GM19468 (cell line): ENCODE measurements at regions not wholly inside any gene's neighbourhood (a gene's known extent, or its start where the extent isn't known, plus 50 kb on each side); places are given as distances from the start of the nearest gene placed in this dataset.

Experiments used
- ATAC-seq: cut with Tn5 transposase; IDR thresholded peaks from one replicate; pipeline ENCODE4 v1.9.1; 2021; ENCODE audit warnings: mild to moderate bottlenecking, moderate library complexity, moderate number of reproducible peaks; ENCODE audit not compliant: unreplicated experiment; ENCODE audit errors: extremely low read depth

DNA sequence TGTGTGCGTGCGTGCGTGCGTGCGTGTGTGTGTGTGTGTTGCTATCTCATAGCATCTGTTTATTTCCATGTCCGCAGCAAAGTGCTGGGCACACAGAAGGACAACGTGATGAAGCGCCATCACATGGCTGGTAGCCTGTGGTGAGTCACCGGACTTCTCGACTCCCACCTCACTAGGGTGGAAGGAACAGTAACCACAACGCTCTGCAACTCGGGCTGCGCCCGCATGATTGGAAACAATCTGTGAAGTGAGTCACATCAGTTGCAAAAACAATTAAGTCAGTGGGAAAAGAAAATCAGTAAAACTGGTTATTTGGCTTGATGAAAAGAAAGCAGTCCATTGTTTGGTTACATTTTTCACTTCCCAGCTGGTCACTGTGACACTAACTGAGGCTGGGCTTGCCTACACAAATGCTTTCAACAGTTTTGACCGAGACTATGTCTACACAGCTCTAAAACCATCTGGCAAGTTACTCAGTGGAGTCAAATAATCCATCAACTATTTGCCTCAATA, 437.3 kb upstream of the CADM1 start:
- no peak for ATAC-seq

DNA sequence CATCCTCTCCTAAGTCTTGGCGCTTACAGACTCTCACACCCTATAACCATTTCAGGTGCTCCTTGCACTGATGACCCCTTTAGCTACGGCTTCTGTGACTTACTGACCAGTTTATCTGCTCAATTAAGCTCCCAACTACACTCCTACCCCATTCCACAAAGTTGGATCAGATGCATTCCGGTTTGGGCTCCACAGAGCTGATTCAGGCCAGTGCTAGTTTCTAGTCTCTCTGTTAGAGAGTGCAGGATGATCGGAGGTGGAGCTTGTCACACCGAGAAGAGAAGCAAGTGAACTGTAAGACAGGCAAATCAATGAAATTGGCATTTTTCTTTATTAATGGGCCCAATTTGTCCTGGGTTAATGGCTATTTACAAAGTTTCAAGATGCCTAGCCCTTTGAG, 436.8 kb upstream of the CADM1 start:
- ATAC-seq, result no peak

DNA sequence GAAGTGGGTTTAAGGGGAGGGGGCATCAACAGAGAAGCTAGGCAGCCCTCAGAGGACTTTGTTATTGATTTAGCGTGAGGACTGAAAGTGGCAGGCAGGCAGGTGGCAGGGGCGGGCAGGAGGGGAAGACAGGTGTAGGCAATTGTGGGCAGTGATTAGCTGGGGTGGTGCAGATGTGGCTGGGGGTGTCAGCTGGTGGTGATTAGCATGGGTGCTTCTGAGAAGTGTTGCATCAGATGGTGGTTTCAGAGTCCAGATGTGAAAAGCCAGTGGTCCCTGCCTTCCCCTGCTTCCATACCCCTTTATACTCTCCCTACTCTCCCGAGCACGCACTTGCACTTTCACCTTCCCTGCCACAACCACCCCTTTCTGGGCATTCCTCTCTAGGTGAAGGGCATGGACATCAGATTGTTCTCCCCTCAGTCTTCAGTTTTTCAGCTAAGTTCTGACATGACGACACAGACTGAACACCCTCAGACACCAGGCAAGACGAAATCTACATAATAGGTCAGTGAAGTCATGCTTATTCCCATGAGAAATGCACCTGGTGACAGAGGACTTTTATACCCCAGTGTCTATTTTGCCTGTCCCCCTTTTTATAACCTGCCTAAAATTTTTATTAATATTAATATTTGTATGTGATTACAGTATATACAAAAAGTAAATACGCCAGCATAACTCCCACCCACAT, 435.7 kb upstream of the CADM1 start:
- ATAC-seq, result no peak

DNA sequence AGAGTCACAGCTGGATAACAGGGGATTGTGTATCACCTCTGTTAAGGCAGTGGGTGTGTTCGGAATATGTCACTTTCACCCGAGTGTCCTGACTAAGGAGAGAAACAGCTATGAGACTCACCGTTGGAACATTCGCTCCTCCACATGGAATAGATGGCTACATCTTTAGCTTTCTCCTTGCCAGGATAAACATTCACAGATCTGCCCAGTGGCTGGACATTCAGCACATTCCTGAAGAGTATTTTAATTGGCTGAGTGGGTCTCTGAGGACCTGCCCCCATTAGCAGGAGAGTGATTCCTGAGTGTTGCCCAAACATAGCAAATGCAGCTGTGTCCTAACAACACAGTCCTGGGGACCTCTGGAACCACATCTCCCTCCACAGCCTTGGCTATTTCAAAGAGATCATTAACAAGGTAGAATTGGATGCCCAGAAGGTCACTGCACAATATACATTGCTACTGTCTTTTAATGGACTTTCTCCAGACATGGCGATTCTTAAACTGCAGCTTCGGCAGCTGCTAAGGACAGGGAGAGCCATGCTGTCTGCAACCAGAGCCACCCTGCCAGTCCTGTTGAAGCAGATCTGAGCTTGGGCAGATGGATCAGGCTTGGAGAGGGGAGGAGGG, 435.0 kb upstream of the CADM1 start:
- no peak for ATAC-seq

DNA sequence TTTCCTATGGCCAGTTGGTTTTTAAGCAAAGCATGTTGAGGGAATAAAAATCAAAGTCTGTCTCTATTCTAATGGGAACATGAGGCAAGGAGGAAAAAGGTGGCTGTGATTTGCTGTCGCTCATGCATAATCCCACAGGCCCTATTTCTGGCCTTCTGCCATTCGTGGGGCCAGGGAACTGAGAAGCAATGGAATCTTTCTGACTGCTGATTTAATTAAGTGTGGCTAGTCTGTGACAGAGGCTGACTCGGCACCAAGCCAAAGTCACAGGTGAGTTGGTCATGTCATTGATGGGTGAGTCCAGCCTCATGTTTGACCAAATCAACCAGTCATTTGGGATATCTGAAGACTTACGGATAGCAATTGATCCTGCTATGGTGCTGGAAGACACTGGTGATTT, 429.3 kb upstream of the CADM1 start:
- no peak for ATAC-seq

DNA sequence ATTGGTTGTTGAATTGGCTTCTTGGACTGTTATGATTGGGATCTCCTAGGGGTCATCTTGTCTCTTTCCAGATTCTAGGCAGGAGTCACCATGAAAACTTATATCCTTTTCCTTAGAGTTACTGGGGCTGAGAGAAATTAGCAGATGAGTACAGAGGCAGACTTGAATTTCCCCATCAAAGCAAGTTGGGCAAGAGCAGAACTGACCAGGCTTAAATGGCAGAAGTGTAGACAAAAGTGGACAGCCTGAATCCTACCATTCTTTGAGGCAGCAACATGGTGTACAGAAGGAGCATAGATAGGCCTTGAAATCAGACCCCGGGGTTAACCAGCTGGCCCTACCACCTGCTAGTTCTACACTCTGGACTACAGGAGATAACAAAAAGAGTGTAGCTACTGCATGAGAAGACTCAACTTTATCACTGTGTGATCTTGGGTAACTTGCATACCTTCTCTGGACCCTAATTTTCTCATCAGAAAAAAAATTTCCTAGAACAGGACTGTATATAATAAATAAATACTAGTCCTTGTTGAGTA, 427.4 kb upstream of the CADM1 start:
- ATAC-seq, result no peak

DNA sequence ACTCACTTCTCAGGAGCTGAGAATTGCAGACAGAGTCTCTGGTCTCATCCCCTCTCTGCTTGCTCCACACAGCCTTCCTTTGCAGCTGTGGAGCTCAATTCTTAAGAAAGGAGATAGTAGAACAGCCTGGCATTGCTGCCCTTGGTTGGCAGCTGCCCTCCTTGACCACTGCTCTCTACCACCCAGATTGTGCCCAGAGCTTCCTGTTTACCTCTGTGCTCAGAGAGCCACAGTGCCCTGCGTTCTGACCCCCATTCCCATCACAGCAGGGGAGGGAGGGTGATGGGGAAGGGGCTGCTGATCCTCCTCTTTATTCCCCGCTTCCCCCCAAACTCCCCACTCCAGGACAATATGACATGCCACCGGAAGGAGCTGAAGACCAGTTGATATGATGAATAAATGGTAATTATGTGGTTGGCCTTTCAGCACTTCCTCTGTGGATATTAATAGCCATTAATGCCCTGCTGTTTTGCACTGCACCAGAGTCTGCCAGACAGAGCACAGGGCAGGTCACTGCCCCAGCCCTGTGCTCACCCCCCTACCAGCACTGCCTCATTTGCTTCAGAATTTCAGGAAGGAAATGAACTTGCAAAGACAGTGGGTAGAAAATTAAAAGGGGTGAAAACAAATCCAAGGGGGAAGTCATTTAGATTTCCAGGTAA, 426.8 kb upstream of the CADM1 start:
- ATAC-seq, result no peak

DNA sequence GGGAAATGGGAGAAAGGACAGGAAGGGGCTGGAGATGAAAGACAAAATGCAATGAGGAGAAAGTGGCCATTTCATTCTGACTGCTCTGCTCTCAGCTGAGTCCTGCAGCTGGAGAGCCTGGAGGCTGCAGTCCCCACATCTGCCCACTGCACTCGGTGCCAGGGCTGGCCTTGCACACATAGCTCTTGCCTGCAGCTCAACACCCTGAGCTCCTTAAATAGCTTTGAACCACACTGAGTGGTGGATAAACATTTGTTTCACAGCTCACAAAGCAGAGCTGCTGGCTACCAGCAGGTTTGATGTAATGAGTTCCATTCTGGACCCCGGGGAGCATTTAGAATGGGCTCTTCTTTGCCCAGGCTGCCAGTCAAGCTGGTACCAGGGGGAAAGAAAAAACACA, 426.1 kb upstream of the CADM1 start:
- ATAC-seq, result no peak

DNA sequence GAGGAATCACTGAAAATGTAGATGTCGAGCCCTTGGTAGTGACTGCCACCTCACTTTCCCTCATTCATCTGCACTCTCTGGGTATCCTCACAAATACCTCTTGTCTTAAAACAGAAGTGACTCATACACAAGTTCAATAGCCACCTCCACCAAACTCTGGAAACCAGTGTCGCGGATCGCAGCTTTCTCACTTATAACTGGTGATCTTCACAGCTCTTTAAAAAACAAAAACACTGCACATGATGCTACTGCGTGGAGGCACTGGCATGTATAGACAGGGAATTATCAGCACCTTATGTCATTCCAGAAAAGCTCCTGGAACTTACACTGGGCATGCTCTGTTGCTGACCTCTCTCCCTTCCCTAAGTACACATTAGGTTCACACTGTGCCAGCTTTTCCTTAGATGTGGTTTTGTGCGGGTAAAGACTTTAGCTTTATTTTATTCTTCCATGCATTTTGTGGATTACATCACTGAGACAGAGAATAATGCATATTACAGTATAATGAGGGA, 425.5 kb upstream of the CADM1 start:
- ATAC-seq, result no peak

DNA sequence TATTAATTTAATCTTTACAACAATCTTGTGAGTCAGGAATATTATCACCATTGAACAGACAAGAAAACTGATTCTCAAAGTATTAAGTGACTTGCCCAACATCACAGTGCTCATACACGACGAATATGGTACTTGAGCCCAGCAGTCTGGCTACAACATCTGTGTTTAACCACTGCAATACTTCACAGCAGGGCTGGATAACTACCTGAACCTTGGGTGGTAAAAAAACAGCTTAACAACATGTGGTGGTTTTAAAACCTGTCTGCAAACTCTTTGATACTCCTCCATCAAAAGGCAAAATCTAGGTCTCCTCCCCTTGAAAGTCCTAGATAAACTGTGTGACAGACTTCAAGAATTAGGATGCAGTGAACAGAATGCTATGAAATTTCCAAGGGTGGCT, 424.6 kb upstream of the CADM1 start:
- no peak for ATAC-seq

DNA sequence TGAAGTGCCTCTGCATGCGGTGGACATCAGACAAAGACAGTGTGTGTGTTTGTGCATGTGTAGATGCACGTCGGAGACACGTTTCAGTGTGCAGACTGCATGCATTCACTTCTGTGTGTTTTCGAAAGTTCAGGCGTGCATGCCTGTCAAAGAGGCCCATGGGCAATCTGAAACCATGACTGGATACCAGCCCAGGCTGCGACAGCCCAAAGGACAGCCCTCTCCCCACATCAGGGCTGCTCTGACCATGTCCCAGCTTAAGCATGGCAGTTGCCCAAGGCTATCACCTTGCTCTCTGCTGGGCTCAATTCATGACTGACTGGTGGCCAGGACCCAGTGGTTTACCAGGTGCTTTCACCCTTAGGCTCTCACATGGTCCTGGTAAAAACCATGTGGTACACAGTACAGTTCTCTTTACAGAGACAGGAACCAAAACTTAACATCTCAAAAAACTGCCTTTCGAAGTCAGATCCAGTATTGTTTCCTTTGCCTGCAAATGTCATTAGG, 423.7 kb upstream of the CADM1 start:
- peak; percentile 23 for ATAC-seq

DNA sequence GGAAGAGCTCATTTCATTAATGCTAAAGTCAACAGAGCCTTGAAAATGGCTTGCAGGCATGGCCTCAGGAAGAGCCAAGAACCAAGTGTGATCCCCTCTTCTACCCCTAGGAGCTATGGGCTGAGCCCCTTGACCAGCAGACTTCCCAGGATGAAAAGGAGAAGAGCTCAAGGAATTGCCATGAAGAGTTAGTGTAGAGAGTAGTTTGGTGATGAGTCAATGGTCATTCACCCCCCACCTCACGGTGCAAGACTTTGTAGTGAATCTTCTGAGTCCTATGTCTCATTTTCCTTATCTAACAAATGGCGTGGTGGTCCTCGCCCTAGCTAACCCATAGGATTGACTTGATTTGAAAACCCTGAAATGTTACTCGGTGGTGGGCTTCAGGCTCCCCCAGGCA, 422.4 kb upstream of the CADM1 start:
- ATAC-seq, result no peak

DNA sequence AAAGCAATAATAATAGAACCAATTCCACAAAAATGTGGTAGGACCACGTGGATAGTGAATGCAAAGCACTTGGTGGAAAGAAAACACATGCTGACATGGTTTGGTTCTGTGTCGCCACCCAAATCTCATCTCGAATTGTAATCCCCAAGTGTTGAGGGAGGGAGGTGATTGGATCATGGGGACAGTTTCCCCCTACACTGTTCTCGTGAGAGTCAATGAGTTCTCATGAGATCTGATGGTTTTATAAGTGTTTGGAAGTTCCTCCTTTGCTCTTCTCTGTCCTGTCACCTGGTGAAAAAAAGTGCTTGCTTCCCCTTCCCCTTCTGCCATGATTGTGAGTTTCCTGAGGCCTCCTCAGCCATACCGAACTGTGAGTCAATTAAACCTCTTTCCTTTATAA, 421.9 kb upstream of the CADM1 start:
- no peak for ATAC-seq

DNA sequence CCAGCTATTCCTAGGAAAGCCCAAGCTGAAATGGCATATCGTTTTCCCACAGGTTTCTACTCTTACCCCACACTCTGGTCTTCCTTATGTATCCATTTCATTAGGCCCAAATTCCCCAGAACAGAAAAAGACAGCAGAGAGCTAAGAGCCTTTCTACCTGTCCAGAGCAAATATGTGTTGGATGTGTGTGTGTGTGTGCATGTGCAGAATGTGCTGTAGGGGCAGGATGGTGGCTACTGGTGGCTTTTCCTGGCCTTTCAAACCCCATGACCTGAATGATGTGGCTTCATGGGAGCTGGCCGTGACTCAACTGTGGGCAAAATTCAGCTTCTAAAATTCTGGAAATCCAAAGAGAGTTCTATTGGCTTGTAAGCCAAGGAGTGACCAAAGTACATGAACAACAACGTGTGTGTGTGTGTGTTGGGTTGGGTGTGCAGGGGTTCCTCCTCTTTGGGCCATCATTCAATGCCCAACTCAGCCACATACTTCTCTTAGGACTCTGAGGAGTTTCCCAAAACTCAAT, 421.4 kb upstream of the CADM1 start:
- ATAC-seq, result no peak

DNA sequence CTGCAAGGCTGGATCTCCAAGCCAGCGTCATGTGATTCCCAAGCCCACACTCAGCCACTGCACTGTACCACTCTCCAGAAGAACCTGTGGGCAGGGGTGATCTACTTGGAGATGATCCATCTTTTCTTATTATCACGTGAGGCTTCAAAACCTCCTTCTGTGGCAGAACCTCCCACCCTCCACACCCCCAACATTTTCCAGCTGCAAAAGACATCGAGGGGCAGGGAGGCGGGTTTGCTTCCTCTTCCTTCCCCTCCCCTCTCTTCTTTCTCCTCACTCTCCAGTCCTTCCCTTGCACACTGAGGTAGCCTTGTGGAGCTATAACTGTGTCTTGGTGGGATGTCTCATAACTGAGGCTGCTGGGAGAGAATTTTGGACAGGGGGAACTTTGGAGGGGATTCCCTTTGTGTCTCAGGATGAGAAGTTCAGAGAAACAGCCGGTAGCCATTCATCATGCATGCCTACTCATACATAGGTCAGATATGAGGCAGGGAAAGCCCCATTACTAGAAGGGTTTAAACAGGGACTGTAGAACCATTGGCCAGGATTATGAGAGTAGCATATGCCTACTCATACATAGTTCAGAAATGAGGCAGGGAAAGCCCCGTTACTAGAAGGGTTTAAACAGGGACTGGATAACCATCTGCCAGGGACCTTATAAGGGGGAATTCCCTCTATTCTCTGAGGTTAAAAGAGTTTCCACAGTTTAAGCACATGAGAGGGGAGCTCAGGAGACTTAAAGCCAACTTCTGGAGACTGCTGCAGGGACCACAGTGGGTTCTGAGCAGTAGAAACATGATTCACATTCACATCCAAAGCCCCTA, 420.7 kb upstream of the CADM1 start:
- peak; percentile 83 for ATAC-seq

DNA sequence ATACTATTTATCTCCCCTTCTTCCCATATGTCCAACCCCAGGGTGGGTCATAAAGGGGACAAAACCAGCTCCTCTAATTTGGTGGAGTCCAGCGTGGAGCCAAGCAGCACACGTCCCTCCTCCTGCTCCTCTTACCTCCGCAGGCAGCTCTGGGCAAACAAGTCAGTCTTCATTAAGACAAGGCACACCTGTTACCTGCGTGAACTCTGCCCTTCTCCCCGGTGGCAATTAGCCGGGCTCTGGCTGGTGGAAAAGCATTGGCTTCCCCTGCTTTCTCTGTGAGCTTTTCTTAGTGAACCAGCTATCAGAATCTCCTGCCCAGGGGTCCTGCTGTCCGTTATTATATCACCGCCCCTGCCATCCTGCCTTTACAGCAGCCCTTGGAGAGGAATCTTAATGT, 418.7 kb upstream of the CADM1 start:
- ATAC-seq, result no peak

DNA sequence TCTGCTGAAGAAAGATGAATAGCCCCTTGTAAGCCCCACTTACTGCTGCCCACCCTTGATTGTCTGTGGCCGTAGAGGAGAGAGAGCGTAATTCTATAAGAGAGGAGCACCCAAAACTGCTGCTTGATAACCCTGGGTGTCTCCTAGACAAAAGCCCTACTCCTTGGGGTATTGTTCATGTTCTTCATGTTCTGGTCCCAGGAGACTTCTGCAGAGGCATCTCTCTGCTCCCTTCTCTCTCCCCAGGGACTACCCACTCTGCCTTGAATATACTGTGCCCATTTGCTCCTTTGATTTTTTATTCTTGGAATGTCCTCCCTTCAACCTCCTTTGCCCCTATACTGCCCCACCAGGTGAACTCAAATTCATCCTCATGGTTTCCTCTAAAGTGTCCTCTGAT, 417.8 kb upstream of the CADM1 start:
- no peak for ATAC-seq

DNA sequence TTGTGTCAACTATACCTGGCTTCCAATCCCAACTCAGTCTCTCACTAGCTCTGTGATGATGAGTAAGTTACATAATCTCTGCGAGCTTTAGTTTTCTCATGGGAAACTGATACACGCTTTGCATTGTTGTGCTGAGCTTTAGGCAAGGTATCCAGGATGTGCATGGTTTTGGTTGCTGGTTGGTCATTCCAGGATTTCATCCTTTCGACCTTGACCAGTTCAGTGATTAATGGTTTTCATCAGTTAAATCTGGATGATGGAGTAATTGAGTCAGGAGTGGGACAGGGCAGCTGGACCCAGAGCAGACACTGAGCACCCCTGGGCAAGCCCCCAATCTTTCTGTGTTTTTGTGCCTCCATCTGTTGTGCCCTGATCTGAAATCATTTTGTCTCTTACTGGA, 417.3 kb upstream of the CADM1 start:
- no peak for ATAC-seq

DNA sequence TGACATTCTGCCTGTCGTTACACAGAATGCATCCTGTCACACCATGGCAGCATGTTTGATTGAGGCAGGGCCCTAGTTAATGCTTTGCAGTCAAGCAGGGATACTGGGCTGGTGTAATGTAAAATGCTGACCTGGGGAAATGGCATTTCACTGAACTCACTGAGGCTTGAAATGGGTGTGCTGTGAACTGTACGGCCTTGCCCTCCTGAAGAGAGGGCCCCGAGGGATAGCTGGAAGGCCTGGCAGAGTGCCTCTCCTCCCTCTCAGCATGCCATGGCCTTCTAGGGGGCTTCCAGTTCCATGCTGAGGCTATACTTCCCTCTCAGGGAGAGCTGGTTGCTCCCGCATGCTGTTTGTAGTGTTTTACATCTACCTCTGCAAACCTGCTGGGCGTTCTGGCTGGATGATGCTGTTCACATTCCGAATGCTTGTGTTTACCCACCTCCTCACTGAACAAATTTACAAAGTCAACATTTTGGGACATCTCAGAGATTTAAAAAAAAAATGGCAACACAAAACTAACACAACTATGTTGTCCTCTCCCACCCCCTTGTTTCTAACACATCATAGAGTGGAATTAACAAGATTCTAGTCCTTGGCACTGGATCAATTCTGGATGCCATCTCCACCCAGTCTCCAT, 416.7 kb upstream of the CADM1 start:
- no peak for ATAC-seq
